Liver (tissue), 8 donors: ENCODE measurements at regions not wholly inside any gene's neighbourhood (a gene's known extent, or its start where the extent isn't known, plus 50 kb on each side); places are given as distances from the start of the nearest gene placed in this dataset.

Experiments used
- DNase-seq: peaks from one replicate; pipeline ENCODE4 v3.0.0-alpha.2; 2017; ENCODE audit warnings: low spot score
- H3K27ac ChIP-seq, 2 donors: one replicate each; pipeline ENCODE4 v1.7.0; 2013; ENCODE audit warnings: inconsistent platforms in 2 of 2, low read length in 2 of 2, control low read depth in 1 of 2, low read depth in 1 of 2, mild to moderate bottlenecking in 1 of 2
- H3K27me3 ChIP-seq, 4 donors: one replicate each; pipeline versions ENCODE4 v1.6.1 to v1.7.0; 2013; ENCODE audit warnings: low read length in 3 of 4, inconsistent platforms in 1 of 4, mild to moderate bottlenecking in 1 of 4, moderate library complexity in 1 of 4; ENCODE audit not compliant: control insufficient read depth in 4 of 4, insufficient read depth in 4 of 4
- H3K36me3 ChIP-seq, 4 donors: one replicate each; pipeline versions ENCODE4 v1.6.1 to v1.7.0; 2013; ENCODE audit warnings: low read length in 3 of 4, mild to moderate bottlenecking in 3 of 4, low read depth in 1 of 4, moderate library complexity in 1 of 4; ENCODE audit not compliant: control insufficient read depth in 4 of 4, insufficient read depth in 3 of 4
- H3K4me1 ChIP-seq, 4 donors: one replicate each; pipeline versions ENCODE4 v1.6.1 to v1.7.0; 2013; ENCODE audit warnings: low read length in 3 of 4, mild to moderate bottlenecking in 3 of 4, moderate library complexity in 1 of 4; ENCODE audit not compliant: control insufficient read depth in 4 of 4, insufficient read depth in 4 of 4
- H3K4me3 ChIP-seq, 3 donors: one replicate each; pipeline versions ENCODE4 v1.6.1 to v1.7.0; 2013; ENCODE audit warnings: low read length in 3 of 3, control low read depth in 1 of 3, low read depth in 1 of 3, mild to moderate bottlenecking in 1 of 3
- H3K9ac ChIP-seq, 2 donors: one replicate each; pipeline ENCODE4 v1.7.0; 2013; ENCODE audit warnings: low read length in 2 of 2, mild to moderate bottlenecking in 2 of 2, moderate library complexity in 2 of 2, control low read depth in 1 of 2, low read depth in 1 of 2
- H3K9me3 ChIP-seq, 4 donors: one replicate each; pipeline versions ENCODE4 v1.6.1 to v1.7.0; 2013; ENCODE audit warnings: low read length in 3 of 4; ENCODE audit not compliant: control insufficient read depth in 4 of 4
- EGR1 ChIP-seq, 2 donors: IDR thresholded peaks; 2 replicates each; pipeline ENCODE4 v1.6.1; 2016 to 2018; ENCODE audit warnings: antibody characterized with exemption in 2 of 2, low read depth in 2 of 2
- FOXA1 ChIP-seq: IDR thresholded peaks from 2 replicates; pipeline ENCODE4 v1.6.1; 2016; ENCODE audit warnings: antibody characterized with exemption
- FOXA2 ChIP-seq: IDR thresholded peaks from 2 replicates; pipeline ENCODE4 v1.6.1; 2016; ENCODE audit warnings: antibody characterized with exemption
- GABPA ChIP-seq, 2 donors: IDR thresholded peaks in 1 of 2; conservative IDR thresholded peaks in 1 of 2; 2 replicates each; pipeline ENCODE4 v1.6.1; 2016; ENCODE audit warnings: antibody characterized with exemption in 2 of 2, mild to moderate bottlenecking in 1 of 2, moderate library complexity in 1 of 2
- HNF4A ChIP-seq, 2 donors: conservative IDR thresholded peaks; 2 replicates each; pipeline ENCODE4 v1.6.1; 2016; ENCODE audit warnings: antibody characterized with exemption in 2 of 2, mild to moderate bottlenecking in 2 of 2
- HNF4G ChIP-seq: IDR thresholded peaks from 2 replicates; pipeline ENCODE4 v1.6.1; 2016; ENCODE audit warnings: antibody characterized with exemption
- JUND ChIP-seq, 2 donors: IDR thresholded peaks; 2 replicates each; pipeline ENCODE4 v1.6.1; 2016; ENCODE audit warnings: antibody characterized with exemption in 2 of 2
- NR2F2 ChIP-seq: IDR thresholded peaks from 2 replicates; pipeline ENCODE4 v1.6.1; 2016; ENCODE audit warnings: antibody characterized with exemption
- RAD21 ChIP-seq, 2 donors: IDR thresholded peaks; 2 replicates each; pipeline ENCODE4 v1.6.1; 2016; ENCODE audit warnings: antibody characterized with exemption in 2 of 2, mild to moderate bottlenecking in 2 of 2
- RXRA ChIP-seq, 2 donors: IDR thresholded peaks; 2 replicates each; pipeline ENCODE4 v1.6.1; 2017 to 2018; ENCODE audit warnings: antibody characterized with exemption in 2 of 2, mild to moderate bottlenecking in 1 of 2
- SP1 ChIP-seq: IDR thresholded peaks from 2 replicates; pipeline ENCODE4 v1.6.1; 2018; ENCODE audit warnings: antibody characterized with exemption, mild to moderate bottlenecking
- TAF1 ChIP-seq: conservative IDR thresholded peaks from 2 replicates; pipeline ENCODE4 v1.6.1; 2016; ENCODE audit warnings: antibody characterized with exemption, mild to moderate bottlenecking
- WGBS: extraction: QIAGEN DNeasy Blood & Tissue Kit; methylation state at CpG from one replicate; pipeline ENCODE4 v1.1.7; 2013; 5-methylcytosine and 5-hydroxymethylcytosine counted together
- TF ChIP-seq, protein P1 (sequence below): IDR thresholded peaks from 2 replicates; pipeline ENCODE4 v1.6.1; 2016; ENCODE audit warnings: antibody characterized with exemption
- TF ChIP-seq, protein P2 (sequence below): IDR thresholded peaks from 2 replicates; pipeline ENCODE4 v1.6.1; 2016; ENCODE audit warnings: antibody characterized with exemption
- TF ChIP-seq, protein P3 (sequence below): IDR thresholded peaks from 2 replicates; pipeline ENCODE4 v1.6.1; 2016; ENCODE audit warnings: antibody characterized with exemption, mild to moderate bottlenecking
- TF ChIP-seq, protein P4 (sequence below): fragments of 150-350 bp; IDR thresholded peaks from 2 replicates; pipeline ENCODE4 v1.5.1; 2017; ENCODE audit warnings: improper control_type of control experiment, low read depth, low read length; ENCODE audit not compliant: missing input control
- donor health status: healthy.
- donor health status: healthy.
- donor health status: healthy.
- donor health status: healthy.
- donor health status: healthy.

DNA sequence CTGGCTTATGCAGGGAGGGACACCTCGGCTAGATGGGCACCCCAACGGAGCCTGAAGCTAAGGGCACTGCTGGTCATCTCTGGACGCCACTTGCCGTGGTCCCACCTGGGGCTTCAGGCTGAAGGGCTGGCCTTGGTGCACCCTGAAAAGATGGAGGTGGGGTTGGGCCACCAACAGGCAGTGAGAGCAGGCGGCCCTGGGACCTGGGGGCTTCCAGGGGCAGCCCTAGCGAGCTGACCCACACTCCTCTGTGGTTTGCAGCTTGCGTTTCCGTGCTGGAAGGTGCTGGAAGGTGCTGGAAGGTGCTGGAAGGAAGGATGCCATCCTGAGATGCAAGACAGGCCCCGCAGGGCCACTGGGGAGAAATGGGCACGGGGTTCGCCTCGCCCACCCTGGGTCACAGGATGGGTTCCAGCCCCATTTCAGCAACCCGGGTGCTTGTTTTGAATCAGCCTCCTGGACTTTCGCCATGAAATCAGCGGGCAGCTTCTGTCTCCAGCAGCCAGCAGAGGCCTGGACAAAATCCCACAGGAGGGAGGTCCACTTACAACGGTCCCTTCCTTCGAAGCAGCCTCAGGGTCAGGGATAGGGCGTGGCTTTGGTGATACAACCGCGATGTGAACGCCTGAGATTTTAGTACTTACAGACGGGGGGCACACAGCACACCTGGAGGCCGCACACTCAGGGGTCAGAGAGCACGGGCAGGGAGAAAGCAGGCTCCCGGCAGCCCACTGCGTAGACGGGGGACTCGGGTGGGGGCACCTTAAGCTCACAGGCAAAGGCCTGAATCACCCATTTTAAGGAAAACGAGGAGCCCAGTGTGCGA, 303.1 kb upstream of the IRX4 start:
- no peak overlapping the region for H3K4me3 ChIP-seq
- no peaks in the 10 kb centered on the region for H3K9me3 ChIP-seq
- H3K4me1 ChIP-seq, result no peaks in the 10 kb centered on the region
- 80% methylated on average over 30 of the region's 30 CpGs for WGBS
- TF ChIP-seq EGR1 (IDR thresholded peaks at IDR 0.05; ENCODE audit: low read depth in 2 of 2) (no peak), FOXA2 (no peak), SP1 (no peak), RAD21 (IDR thresholded peaks at IDR 0.05) (no peak), GABPA (IDR thresholded peaks at IDR 0.05 in 1 of 2, conservative IDR thresholded peaks at IDR 0.05 in 1 of 2) (no peak), HNF4A (conservative IDR thresholded peaks at IDR 0.05) (no peak), JUND (IDR thresholded peaks at IDR 0.05) (no peak), RXRA (IDR thresholded peaks at IDR 0.05) (no peak), HNF4G (no peak), FOXA1 (no peak), TAF1 (no peak), NR2F2 (no peak)
- TF ChIP-seq, protein P1, sequence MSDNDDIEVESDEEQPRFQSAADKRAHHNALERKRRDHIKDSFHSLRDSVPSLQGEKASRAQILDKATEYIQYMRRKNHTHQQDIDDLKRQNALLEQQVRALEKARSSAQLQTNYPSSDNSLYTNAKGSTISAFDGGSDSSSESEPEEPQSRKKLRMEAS, result no peak
- TF ChIP-seq, protein P2, sequence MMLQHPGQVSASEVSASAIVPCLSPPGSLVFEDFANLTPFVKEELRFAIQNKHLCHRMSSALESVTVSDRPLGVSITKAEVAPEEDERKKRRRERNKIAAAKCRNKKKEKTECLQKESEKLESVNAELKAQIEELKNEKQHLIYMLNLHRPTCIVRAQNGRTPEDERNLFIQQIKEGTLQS, result no peak
- TF ChIP-seq, protein P3, sequence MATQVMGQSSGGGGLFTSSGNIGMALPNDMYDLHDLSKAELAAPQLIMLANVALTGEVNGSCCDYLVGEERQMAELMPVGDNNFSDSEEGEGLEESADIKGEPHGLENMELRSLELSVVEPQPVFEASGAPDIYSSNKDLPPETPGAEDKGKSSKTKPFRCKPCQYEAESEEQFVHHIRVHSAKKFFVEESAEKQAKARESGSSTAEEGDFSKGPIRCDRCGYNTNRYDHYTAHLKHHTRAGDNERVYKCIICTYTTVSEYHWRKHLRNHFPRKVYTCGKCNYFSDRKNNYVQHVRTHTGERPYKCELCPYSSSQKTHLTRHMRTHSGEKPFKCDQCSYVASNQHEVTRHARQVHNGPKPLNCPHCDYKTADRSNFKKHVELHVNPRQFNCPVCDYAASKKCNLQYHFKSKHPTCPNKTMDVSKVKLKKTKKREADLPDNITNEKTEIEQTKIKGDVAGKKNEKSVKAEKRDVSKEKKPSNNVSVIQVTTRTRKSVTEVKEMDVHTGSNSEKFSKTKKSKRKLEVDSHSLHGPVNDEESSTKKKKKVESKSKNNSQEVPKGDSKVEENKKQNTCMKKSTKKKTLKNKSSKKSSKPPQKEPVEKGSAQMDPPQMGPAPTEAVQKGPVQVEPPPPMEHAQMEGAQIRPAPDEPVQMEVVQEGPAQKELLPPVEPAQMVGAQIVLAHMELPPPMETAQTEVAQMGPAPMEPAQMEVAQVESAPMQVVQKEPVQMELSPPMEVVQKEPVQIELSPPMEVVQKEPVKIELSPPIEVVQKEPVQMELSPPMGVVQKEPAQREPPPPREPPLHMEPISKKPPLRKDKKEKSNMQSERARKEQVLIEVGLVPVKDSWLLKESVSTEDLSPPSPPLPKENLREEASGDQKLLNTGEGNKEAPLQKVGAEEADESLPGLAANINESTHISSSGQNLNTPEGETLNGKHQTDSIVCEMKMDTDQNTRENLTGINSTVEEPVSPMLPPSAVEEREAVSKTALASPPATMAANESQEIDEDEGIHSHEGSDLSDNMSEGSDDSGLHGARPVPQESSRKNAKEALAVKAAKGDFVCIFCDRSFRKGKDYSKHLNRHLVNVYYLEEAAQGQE, result no peak
- TF ChIP-seq, protein P4, sequence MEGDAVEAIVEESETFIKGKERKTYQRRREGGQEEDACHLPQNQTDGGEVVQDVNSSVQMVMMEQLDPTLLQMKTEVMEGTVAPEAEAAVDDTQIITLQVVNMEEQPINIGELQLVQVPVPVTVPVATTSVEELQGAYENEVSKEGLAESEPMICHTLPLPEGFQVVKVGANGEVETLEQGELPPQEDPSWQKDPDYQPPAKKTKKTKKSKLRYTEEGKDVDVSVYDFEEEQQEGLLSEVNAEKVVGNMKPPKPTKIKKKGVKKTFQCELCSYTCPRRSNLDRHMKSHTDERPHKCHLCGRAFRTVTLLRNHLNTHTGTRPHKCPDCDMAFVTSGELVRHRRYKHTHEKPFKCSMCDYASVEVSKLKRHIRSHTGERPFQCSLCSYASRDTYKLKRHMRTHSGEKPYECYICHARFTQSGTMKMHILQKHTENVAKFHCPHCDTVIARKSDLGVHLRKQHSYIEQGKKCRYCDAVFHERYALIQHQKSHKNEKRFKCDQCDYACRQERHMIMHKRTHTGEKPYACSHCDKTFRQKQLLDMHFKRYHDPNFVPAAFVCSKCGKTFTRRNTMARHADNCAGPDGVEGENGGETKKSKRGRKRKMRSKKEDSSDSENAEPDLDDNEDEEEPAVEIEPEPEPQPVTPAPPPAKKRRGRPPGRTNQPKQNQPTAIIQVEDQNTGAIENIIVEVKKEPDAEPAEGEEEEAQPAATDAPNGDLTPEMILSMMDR, result no peak
- H3K36me3 ChIP-seq, result no peaks in the 10 kb centered on the region
- H3K27ac ChIP-seq, result no peak overlapping the region
- no peak overlapping the region for H3K9ac ChIP-seq
- H3K27me3 ChIP-seq, result peaks cover 0 to 2% (median 0%) of the 10 kb centered on the region in 4 donors
- DNase-seq, result no peak
